Neural cell (in vitro differentiated cells): ENCODE measurements at regions not wholly inside any gene's neighbourhood (a gene's known extent, or its start where the extent isn't known, plus 50 kb on each side); places are given as distances from the start of the nearest gene placed in this dataset.

Source experiments
- H2AFZ ChIP-seq: fragments of 200-600, 300-800 bp; sonication (generic), shearing (Covaris generic); 2 replicates; pipeline ENCODE4 v1.6.0; 2014; ENCODE audit warnings: low read depth, mild to moderate bottlenecking, antibody characterized with exemption, low read length, moderate library complexity
- H3F3A ChIP-seq: fragments of 200-600 bp; shearing (Covaris generic); 2 replicates; pipeline ENCODE4 v1.6.1; 2016; ENCODE audit warnings: mild to moderate bottlenecking, moderate library complexity, mixed read lengths, antibody characterized with exemption, low read length; ENCODE audit not compliant: insufficient read depth, poor library complexity, severe bottlenecking
- H3K27ac ChIP-seq: fragments of 200-600, 300-800 bp; sonication (generic), shearing (Covaris generic); 2 replicates; pipeline ENCODE4 v1.5.1; 2014; ENCODE audit warnings: mild to moderate bottlenecking, low read length, moderate library complexity
- H3K27me3 ChIP-seq: fragments of 300-800, 200-600 bp; sonication (generic), shearing (Covaris generic); 2 replicates; pipeline ENCODE4 v1.6.0; 2014; ENCODE audit warnings: mild to moderate bottlenecking, low read depth, low read length, moderate library complexity; ENCODE audit not compliant: insufficient read depth
- H3K36me3 ChIP-seq: fragments of 300-800, 200-600 bp; sonication (generic), shearing (Covaris generic); 2 replicates; pipeline ENCODE4 v1.5.1; 2014; ENCODE audit warnings: mild to moderate bottlenecking, antibody characterized with exemption, low read length, moderate library complexity; ENCODE audit not compliant: insufficient read depth
- H3K4me2 ChIP-seq: fragments of 300-800, 200-600 bp; sonication (generic), shearing (Covaris generic); 2 replicates; pipeline ENCODE4 v1.6.0; 2014; ENCODE audit warnings: mild to moderate bottlenecking, low read length
- H3K4me3 ChIP-seq: fragments of 300-800, 200-600 bp; sonication (generic), shearing (Covaris generic); 2 replicates; pipeline ENCODE4 v1.5.1; 2014; ENCODE audit warnings: mild to moderate bottlenecking, low read length, moderate library complexity
- H3K79me2 ChIP-seq: fragments of 200-600 bp; shearing (Covaris generic); replicated peaks from 2 replicates; pipeline ENCODE4 v1.6.0; 2014; ENCODE audit warnings: mild to moderate bottlenecking, low read length, moderate library complexity; ENCODE audit not compliant: insufficient read depth
- H3K9ac ChIP-seq: fragments of 300-800, 200-600 bp; sonication (generic), shearing (Covaris generic); 2 replicates; pipeline ENCODE4 v1.6.1; 2016; ENCODE audit warnings: mild to moderate bottlenecking, low read length, mixed read lengths
- H3K9me2 ChIP-seq: fragments of 200-600 bp; shearing (Covaris generic); 2 replicates; pipeline ENCODE4 v1.6.1; 2016; ENCODE audit warnings: mild to moderate bottlenecking, low read length, mixed read lengths; ENCODE audit not compliant: insufficient read depth
- H3K9me3 ChIP-seq: fragments of 200-600, 300-800 bp; sonication (generic), shearing (Covaris generic); 2 replicates; pipeline ENCODE4 v1.6.1; 2016; ENCODE audit warnings: mild to moderate bottlenecking, mixed run types, low read length, moderate library complexity, mixed read lengths
- H4K20me1 ChIP-seq: fragments of 200-600 bp; shearing (Covaris generic); 2 replicates; pipeline ENCODE4 v1.6.1; 2016; ENCODE audit warnings: mild to moderate bottlenecking, mixed run types; ENCODE audit not compliant: insufficient read depth
- CTCF ChIP-seq: fragments of 450-650 bp; IDR thresholded peaks from 2 replicates; pipeline ENCODE4 v1.5.1; 2014; ENCODE audit warnings: antibody characterized with exemption, mild to moderate bottlenecking, moderate library complexity; ENCODE audit not compliant: poor library complexity, severe bottlenecking
- EP300 ChIP-seq: fragments of 450-650 bp; conservative IDR thresholded peaks from 2 replicates; pipeline ENCODE4 v1.6.1; 2014; ENCODE audit warnings: antibody characterized with exemption, mild to moderate bottlenecking, moderate library complexity; ENCODE audit not compliant: poor library complexity, severe bottlenecking
- EZH2 ChIP-seq: fragments of 200-600, 300-800 bp; shearing (Covaris generic), sonication (generic); IDR thresholded peaks from 2 replicates; pipeline ENCODE4 v1.6.1; 2014; ENCODE audit warnings: antibody characterized with exemption, low read length, borderline replicate concordance, mild to moderate bottlenecking; ENCODE audit not compliant: insufficient read depth, poor library complexity, severe bottlenecking
- MXI1 ChIP-seq: fragments of 450-650 bp; conservative IDR thresholded peaks from 2 replicates; pipeline ENCODE4 v1.6.1; 2014; ENCODE audit warnings: antibody characterized with exemption, mild to moderate bottlenecking; ENCODE audit not compliant: poor library complexity, severe bottlenecking
- POLR2AphosphoS5 ChIP-seq: IDR thresholded peaks from 2 replicates; pipeline ENCODE4 v1.6.1; 2012
- RAD21 ChIP-seq: fragments of 450-650 bp; conservative IDR thresholded peaks from 2 replicates; pipeline ENCODE4 v1.6.1; 2014; ENCODE audit warnings: antibody characterized with exemption, mild to moderate bottlenecking, moderate library complexity
- REST ChIP-seq: IDR thresholded peaks from 2 replicates; pipeline ENCODE4 v1.6.1; 2012; ENCODE audit warnings: borderline replicate concordance
- SMC3 ChIP-seq: fragments of 450-650 bp; conservative IDR thresholded peaks from 2 replicates; pipeline ENCODE4 v1.6.1; 2014; ENCODE audit warnings: antibody characterized with exemption, mild to moderate bottlenecking, moderate library complexity; ENCODE audit not compliant: poor library complexity
- TAF1 ChIP-seq: IDR thresholded peaks from 2 replicates; pipeline ENCODE4 v1.6.1; 2012; ENCODE audit warnings: low read depth

DNA sequence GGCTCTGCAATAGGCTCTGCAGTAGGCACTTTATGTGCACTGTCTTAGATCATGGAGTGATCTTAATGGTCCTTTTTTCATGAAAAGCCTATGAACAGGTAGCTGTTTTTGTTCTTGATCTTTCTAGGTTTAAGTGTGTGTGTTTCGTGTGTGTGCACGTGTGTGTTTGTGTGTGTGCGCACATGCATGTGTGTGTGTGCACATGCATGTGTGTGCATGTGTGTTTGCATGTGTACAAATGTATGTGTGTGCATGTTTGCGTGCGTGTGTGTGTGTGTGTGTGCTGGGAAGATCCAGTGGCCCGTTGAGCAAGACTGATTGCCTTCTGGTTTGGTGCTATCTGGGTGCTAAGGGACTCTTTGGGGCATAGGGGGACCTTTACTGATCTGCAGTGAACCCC, 334.8 kb downstream of the GLRX3 start:
- H3K9ac ChIP-seq = no peak overlapping the region
- H3K4me2 ChIP-seq = no peak overlapping the region

GRCh38 chr10:130471486-130471885, 335.3 kb downstream of the GLRX3 start:
- Histone ChIP-seq H3K79me2 (no peaks in the 10 kb centered on the region), H3K27ac (peak overlapping the region; percentile 14), H3K36me3 (no peaks in the 10 kb centered on the region), H4K20me1 (no peaks in the 10 kb centered on the region), H3K9ac (no peak overlapping the region), H3K9me3 (no peaks in the 10 kb centered on the region), H2AFZ (no peak overlapping the region), H3K4me2 (no peak overlapping the region), H3K27me3 (no peaks in the 10 kb centered on the region), H3F3A (no peaks in the 10 kb centered on the region), H3K9me2 (no peaks in the 10 kb centered on the region), H3K4me3 (no peak overlapping the region)
- TF ChIP-seq RAD21 = no peak
- no peak for TF ChIP-seq POLR2AphosphoS5
- no peak for TF ChIP-seq EZH2
- TF ChIP-seq CTCF = no peak
- TF ChIP-seq SMC3 = no peak
- TF ChIP-seq TAF1 = no peak
- TF ChIP-seq MXI1 = no peak
- no peak for TF ChIP-seq EP300

More for the DNA sequence above, 334.8 kb downstream of the GLRX3 start:
- TF ChIP-seq CTCF (no peak), RAD21 (no peak), MXI1 (no peak), TAF1 (no peak), EP300 (no peak), SMC3 (no peak), EZH2 (no peak), POLR2AphosphoS5 (no peak), REST (no peak)
- no peak overlapping the region for H3K4me3 ChIP-seq
- H3K79me2 ChIP-seq = no peaks in the 10 kb centered on the region
- H3K9me2 ChIP-seq = no peaks in the 10 kb centered on the region
- H3K27me3 ChIP-seq = no peaks in the 10 kb centered on the region
- H2AFZ ChIP-seq = no peak overlapping the region
- no peak overlapping the region for H3K27ac ChIP-seq
- no peaks in the 10 kb centered on the region for H3K36me3 ChIP-seq
- H4K20me1 ChIP-seq = no peaks in the 10 kb centered on the region
- no peaks in the 10 kb centered on the region for H3F3A ChIP-seq
- H3K9me3 ChIP-seq = no peaks in the 10 kb centered on the region
